GM23338 (cell line): ENCODE measurements at regions not wholly inside any gene's neighbourhood (a gene's known extent, or its start where the extent isn't known, plus 50 kb on each side); places are given as distances from the start of the nearest gene placed in this dataset.

Experiments
- ATAC-seq: fragments of 200-7000 bp; cut with Tn5 transposase; 3 replicates; pipeline ENCODE4 v1.9.1; 2020
- DNase-seq: peaks from one replicate; pipeline ENCODE4 v3.0.0-alpha.2; 2015; ENCODE audit warnings: low spot score
- H2AFZ ChIP-seq: fragments of 200-600 bp; sonication (generic); 2 replicates; pipeline ENCODE4 v1.8.0; 2016; ENCODE audit warnings: antibody characterized with exemption, mild to moderate bottlenecking, moderate library complexity
- H3F3A ChIP-seq: fragments of 200-600 bp; sonication (generic); replicated peaks from 2 replicates; pipeline ENCODE4 v1.8.0; 2017; ENCODE audit warnings: antibody characterized with exemption, mixed run types, low read depth
- H3K27ac ChIP-seq: fragments of 200-600 bp; sonication (generic); 2 replicates; pipeline ENCODE4 v1.6.1; 2016; ENCODE audit warnings: low read depth
- H3K27me3 ChIP-seq: fragments of 200-600 bp; sonication (generic); 2 replicates; pipeline ENCODE4 v1.8.0; 2016; ENCODE audit warnings: mild to moderate bottlenecking, mixed run types, moderate library complexity; ENCODE audit not compliant: insufficient read depth
- H3K36me3 ChIP-seq: fragments of 200-600 bp; sonication (generic); 2 replicates; pipeline ENCODE4 v1.8.0; 2016; ENCODE audit warnings: mild to moderate bottlenecking; ENCODE audit not compliant: insufficient read depth
- H3K4me1 ChIP-seq: fragments of 200-600 bp; sonication (generic); 2 replicates; pipeline ENCODE4 v1.8.0; 2016; ENCODE audit warnings: mild to moderate bottlenecking, moderate library complexity; ENCODE audit not compliant: insufficient read depth
- H3K4me2 ChIP-seq: fragments of 200-600 bp; sonication (generic); 2 replicates; pipeline ENCODE4 v1.7.1; 2017; ENCODE audit warnings: mixed run types
- H3K4me3 ChIP-seq: fragments of 200-600 bp; sonication (generic); 2 replicates; pipeline ENCODE4 v1.6.1; 2016; ENCODE audit warnings: mixed run types
- H3K79me2 ChIP-seq: fragments of 200-600 bp; sonication (generic); replicated peaks from 2 replicates; pipeline ENCODE4 v1.8.0; 2017; ENCODE audit warnings: mild to moderate bottlenecking; ENCODE audit not compliant: insufficient read depth
- H3K9me2 ChIP-seq: fragments of 200-600 bp; sonication (generic); 2 replicates; pipeline ENCODE4 v1.8.0; 2017; ENCODE audit not compliant: insufficient read depth
- H4K20me1 ChIP-seq: fragments of 200-600 bp; sonication (generic); replicated peaks from 2 replicates; pipeline ENCODE4 v1.8.0; 2017; ENCODE audit warnings: mild to moderate bottlenecking; ENCODE audit not compliant: insufficient read depth
- H3K27ac Mint-ChIP-seq: 2 replicates; pipeline ENCODE4 v1.8.0; 2020; ENCODE audit warnings: inconsistent platforms, mild to moderate bottlenecking, moderate library complexity, mixed read lengths
- H3K27me3 Mint-ChIP-seq: 3 replicates; pipeline ENCODE4 v1.8.0; 2022; ENCODE audit warnings: low read depth, mild to moderate bottlenecking, moderate library complexity, mixed read lengths, inconsistent platforms; ENCODE audit not compliant: insufficient read depth, poor library complexity
- H3K36me3 Mint-ChIP-seq: 3 replicates; pipeline ENCODE4 v1.8.0; 2021; ENCODE audit warnings: low read depth, mild to moderate bottlenecking, inconsistent platforms, moderate library complexity, mixed read lengths
- H3K4me1 Mint-ChIP-seq: 3 replicates; pipeline ENCODE4 v1.8.0; 2020; ENCODE audit warnings: mild to moderate bottlenecking, inconsistent platforms, mixed read lengths
- H3K4me3 Mint-ChIP-seq: 3 replicates; pipeline ENCODE4 v1.8.0; 2021; ENCODE audit warnings: moderate library complexity, mild to moderate bottlenecking, inconsistent platforms, mixed read lengths
- H3K9me3 Mint-ChIP-seq: 3 replicates; pipeline ENCODE4 v1.8.0; 2020; ENCODE audit warnings: moderate library complexity, mild to moderate bottlenecking, inconsistent platforms, mixed read lengths
- CREB1 ChIP-seq: fragments of 250-450 bp; sonication (Bioruptor Pico); IDR thresholded peaks from 2 replicates; pipeline ENCODE4 v1.5.0; 2020; ENCODE audit warnings: low read depth, mild to moderate bottlenecking, moderate library complexity
- CTCF ChIP-seq, 2 experiments: fragments of 200-600 bp in 1 of 2; sonication (generic) in 1 of 2; conservative IDR thresholded peaks; 2 replicates each; pipeline versions ENCODE4 v1.5.1 to v1.6.1; 2016 to 2017; ENCODE audit warnings: antibody characterized with exemption in 2 of 2, low read depth in 2 of 2, mild to moderate bottlenecking in 2 of 2, moderate library complexity in 1 of 2
- ETS1 ChIP-seq: IDR thresholded peaks from 2 replicates; pipeline ENCODE4 v1.6.1; 2016; ENCODE audit warnings: antibody characterized with exemption
- EZH2 ChIP-seq: fragments of 200-600 bp; sonication (generic); IDR thresholded peaks from one replicate; pipeline ENCODE4 v1.8.0; 2017; ENCODE audit warnings: antibody characterized with exemption, mild to moderate bottlenecking, low read depth; ENCODE audit not compliant: unreplicated experiment
- EZH2phosphoT487 ChIP-seq: fragments of 200-600 bp; sonication (generic); IDR thresholded peaks from one replicate; pipeline ENCODE4 v1.8.1; 2018; ENCODE audit warnings: antibody characterized with exemption; ENCODE audit not compliant: unreplicated experiment
- JUNB ChIP-seq: IDR thresholded peaks from one replicate; pipeline ENCODE4 v1.6.1; 2016; ENCODE audit warnings: antibody characterized with exemption; ENCODE audit not compliant: unreplicated experiment
- NANOG ChIP-seq: IDR thresholded peaks from 2 replicates; pipeline ENCODE4 v1.6.1; 2016; ENCODE audit warnings: antibody characterized with exemption, borderline replicate concordance
- POLR2AphosphoS5 ChIP-seq: IDR thresholded peaks from 2 replicates; pipeline ENCODE4 v1.6.1; 2016; ENCODE audit warnings: antibody characterized with exemption, low read depth
- REST ChIP-seq: IDR thresholded peaks from one replicate; pipeline ENCODE4 v1.6.1; 2018; ENCODE audit warnings: antibody characterized with exemption; ENCODE audit not compliant: unreplicated experiment
- STAT1 ChIP-seq: IDR thresholded peaks from one replicate; pipeline ENCODE4 v1.6.1; 2016; ENCODE audit warnings: antibody characterized with exemption; ENCODE audit not compliant: unreplicated experiment
- ZNF114 ChIP-seq: fragments of 250-450 bp; sonication (Bioruptor Pico); IDR thresholded peaks from 2 replicates; pipeline ENCODE4 v1.5.0; 2020; ENCODE audit warnings: mild to moderate bottlenecking, moderate library complexity
- ZNF331 ChIP-seq: fragments of 250-450 bp; sonication (Bioruptor Pico); IDR thresholded peaks from 2 replicates; pipeline ENCODE4 v1.5.0; 2020; ENCODE audit warnings: low read depth, mild to moderate bottlenecking, moderate library complexity

GRCh38 chrX:57822818-57823217 is 87.4 kb downstream of the ZXDA start:
- DNase-seq (peak; percentile 10), ATAC-seq (no peak)
- peaks cover 4% of the 10 kb centered on the region; the same call in 1 of the 2 replicates for H3K4me1 ChIP-seq
- Mint-ChIP-seq H3K4me1 (peaks cover 3% of the 10 kb centered on the region; the same call in 1 of the 3 replicates), H3K9me3 (peaks cover 36% of the 10 kb centered on the region), H3K27ac (no peak overlapping the region), H3K4me3 (no peak overlapping the region), H3K27me3 (peaks cover 2% of the 10 kb centered on the region), H3K36me3 (peaks cover 3% of the 10 kb centered on the region; the same call in 1 of the 3 replicates)
- H3K4me2 ChIP-seq = no peak overlapping the region
- no peak for TF ChIP-seq CTCF (conservative IDR thresholded peaks at IDR 0.05; ENCODE audit: low read depth in 2 of 2)
- TF ChIP-seq ETS1 = no peak
- no peaks in the 10 kb centered on the region for H3F3A ChIP-seq
- H3K9me2 ChIP-seq = no peaks in the 10 kb centered on the region
- H3K36me3 ChIP-seq = no peaks in the 10 kb centered on the region
- H3K4me3 ChIP-seq = no peak overlapping the region
- no peaks in the 10 kb centered on the region for H3K79me2 ChIP-seq
- no peak overlapping the region for H3K27ac ChIP-seq
- H3K27me3 ChIP-seq = no peaks in the 10 kb centered on the region
- H4K20me1 ChIP-seq = no peaks in the 10 kb centered on the region
- H2AFZ ChIP-seq = no peak overlapping the region

DNA sequence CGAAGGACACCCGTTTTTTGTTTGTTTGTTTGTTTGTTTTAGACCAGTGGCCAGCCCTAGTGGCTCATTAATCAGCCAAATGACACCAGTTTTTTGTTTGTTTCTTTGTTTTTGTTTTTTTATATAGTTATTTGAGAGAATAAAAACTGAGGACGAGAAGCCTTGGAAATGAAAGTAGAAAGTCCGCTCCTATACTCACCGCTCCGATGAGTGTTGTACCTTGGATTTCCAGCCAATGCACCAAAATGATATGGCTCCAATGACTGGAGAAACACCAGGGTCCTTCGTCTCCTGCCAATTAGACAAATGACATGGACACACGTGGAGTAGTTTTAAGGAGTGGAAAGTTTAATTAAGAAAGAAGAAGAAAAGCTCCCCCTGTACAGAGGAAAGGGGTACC is 87.9 kb downstream of the ZXDA start:
- Histone ChIP-seq H3K4me3 (no peak overlapping the region), H2AFZ (no peak overlapping the region), H4K20me1 (no peaks in the 10 kb centered on the region), H3K9me2 (no peaks in the 10 kb centered on the region), H3K4me1 (peaks cover 4% of the 10 kb centered on the region; the same call in 1 of the 2 replicates), H3F3A (no peaks in the 10 kb centered on the region), H3K4me2 (no peak overlapping the region), H3K27ac (no peak overlapping the region), H3K36me3 (no peaks in the 10 kb centered on the region), H3K27me3 (no peaks in the 10 kb centered on the region), H3K79me2 (no peaks in the 10 kb centered on the region)
- DNase-seq (no peak), ATAC-seq (no peak)
- Mint-ChIP-seq H3K4me1 (peaks cover 3% of the 10 kb centered on the region; the same call in 1 of the 3 replicates), H3K4me3 (no peak overlapping the region), H3K9me3 (peaks cover 34% of the 10 kb centered on the region), H3K27ac (no peak overlapping the region), H3K36me3 (peaks cover 3% of the 10 kb centered on the region; the same call in 1 of the 3 replicates), H3K27me3 (peaks cover 2% of the 10 kb centered on the region)
- no peak for TF ChIP-seq CTCF (conservative IDR thresholded peaks at IDR 0.05; ENCODE audit: low read depth in 2 of 2)
- TF ChIP-seq CREB1 (CRISPR knock-in tag) = no peak
- no peak for TF ChIP-seq EZH2
- TF ChIP-seq ZNF331 (CRISPR knock-in tag) = no peak
- TF ChIP-seq STAT1 = no peak
- TF ChIP-seq POLR2AphosphoS5 = no peak
- no peak for TF ChIP-seq JUNB
- TF ChIP-seq ZNF114 = no peak
- no peak for TF ChIP-seq ETS1
- no peak for TF ChIP-seq REST
- no peak for TF ChIP-seq NANOG
- no peak for TF ChIP-seq EZH2phosphoT487
